Left renal cortex interstitium (tissue), 4 donors: ENCODE measurements at regions not wholly inside any gene's neighbourhood (a gene's known extent, or its start where the extent isn't known, plus 50 kb on each side); places are given as distances from the start of the nearest gene placed in this dataset.

ENCODE experiments used
- DNase-seq, 4 donors: peaks; one replicate each; pipeline ENCODE4 v3.0.0-alpha.2; 2013; ENCODE audit warnings: low read depth in 4 of 4, low spot score in 2 of 4, missing footprints in 1 of 4

GRCh38 chr9:35540315-35540714 lies 50.4 kb downstream of the RUSC2 start:
- DNase-seq = no peak

DNA sequence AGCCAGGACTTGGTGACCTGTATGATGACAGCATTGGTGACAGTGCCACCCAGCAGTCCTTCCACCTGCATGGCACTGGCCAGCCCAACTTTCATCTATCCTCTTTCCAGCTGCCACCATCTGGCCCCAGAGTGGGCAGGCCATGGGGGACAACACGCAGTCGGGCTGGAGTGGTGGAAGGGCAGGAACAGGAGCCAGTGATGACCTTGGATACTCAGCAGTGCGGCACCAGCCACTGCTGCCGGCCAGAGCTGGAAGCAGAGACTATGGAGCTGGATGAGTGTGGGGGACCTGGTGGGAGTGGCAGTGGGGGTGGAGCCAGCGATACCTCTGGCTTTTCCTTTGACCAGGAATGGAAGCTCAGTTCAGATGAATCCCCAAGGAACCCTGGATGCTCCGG lies 56.9 kb downstream of the RUSC2 start:
- no peak for DNase-seq

- no peak for DNase-seq
Measured at GRCh38 chr9:35547889-35548418, 57.1 kb upstream of the TESK1 start.

DNA sequence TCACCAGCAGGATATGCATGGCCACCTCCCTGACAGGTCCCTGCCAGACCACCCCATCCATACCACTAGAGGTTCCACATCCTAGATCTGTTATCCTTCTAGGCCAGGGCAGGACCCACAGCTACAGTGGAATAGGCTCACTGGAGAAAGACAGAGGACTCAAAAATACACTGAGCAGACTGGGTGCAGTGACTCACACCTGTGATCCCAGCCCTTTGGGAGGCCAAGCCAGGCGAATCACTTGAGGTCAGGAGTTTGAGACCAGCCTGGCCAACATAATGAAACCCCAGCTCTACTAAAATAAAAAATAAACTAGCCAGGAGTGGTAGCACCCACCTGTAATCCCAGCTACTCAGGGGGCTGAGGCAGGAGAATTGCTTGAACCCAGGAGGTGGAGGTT lies 56.5 kb upstream of the TESK1 start:
- no peak for DNase-seq

GRCh38 chr9:35549441-35549840 lies 55.6 kb upstream of the TESK1 start:
- DNase-seq = no peak

GRCh38 chr9:35552376-35552775 lies 52.7 kb upstream of the TESK1 start:
- DNase-seq = no peak

DNA sequence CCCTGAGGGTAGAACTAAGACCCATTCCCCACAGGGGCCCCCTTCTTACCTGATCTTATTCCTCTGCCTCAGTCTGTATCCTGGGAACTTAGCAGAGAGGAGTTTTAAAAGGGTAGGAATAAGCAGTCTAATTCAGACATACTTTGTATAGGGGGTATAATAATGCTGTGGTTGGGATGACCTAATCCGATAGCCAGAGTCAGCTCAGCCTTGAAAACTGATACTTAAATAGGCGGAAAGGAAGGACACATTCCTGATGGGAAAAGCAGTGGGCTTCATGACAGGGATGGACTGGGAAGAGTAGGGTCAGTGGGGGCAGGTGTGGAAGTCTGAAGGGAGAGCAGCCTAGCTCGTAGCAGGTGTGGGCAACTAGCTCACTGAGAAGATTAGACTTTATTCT lies 52.2 kb upstream of the TESK1 start:
- no peak for DNase-seq

DNA sequence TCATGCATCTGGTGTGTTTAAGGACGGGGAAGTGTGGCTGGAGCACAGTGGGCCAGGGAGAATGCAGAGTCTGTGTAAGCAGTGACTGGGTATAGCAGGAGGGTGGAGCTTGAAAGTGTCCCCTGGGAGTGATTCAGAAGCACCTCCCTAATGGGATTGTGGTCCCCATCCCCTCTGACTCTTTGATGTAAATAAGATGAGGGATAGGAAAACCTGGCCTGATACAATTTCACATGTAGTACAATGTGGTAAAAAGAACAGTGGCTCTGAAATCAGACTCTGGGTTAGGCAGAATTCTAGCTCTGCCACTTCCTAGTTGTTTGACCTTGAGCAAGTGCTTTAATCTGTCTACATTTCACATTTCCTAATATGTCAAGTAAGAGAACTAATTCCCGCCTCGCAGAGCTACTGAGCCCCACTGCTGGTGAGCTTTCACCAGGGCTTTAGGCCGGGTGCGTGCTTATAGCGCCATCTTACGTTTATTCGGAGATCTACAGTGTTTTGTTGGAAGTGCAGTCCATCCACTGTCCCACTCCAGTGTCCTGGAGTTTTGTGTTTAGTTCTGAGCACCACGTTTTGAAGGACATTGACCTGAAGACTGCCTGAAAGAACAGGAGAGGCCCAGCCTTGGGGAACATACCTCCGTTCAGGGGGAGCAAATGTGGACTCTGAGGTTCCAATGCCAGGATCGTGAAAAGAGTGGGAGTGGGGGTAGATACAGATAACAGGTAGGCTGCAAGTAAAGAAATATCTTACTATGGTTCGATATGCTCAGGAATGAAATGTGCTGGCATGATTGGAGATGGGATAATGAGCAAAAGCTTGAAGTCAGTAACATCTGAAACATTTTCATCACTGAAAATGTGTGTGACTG lies 51.2 kb upstream of the TESK1 start:
- DNase-seq = peak in 2 of 4 donors; percentile 45 to 63

DNA sequence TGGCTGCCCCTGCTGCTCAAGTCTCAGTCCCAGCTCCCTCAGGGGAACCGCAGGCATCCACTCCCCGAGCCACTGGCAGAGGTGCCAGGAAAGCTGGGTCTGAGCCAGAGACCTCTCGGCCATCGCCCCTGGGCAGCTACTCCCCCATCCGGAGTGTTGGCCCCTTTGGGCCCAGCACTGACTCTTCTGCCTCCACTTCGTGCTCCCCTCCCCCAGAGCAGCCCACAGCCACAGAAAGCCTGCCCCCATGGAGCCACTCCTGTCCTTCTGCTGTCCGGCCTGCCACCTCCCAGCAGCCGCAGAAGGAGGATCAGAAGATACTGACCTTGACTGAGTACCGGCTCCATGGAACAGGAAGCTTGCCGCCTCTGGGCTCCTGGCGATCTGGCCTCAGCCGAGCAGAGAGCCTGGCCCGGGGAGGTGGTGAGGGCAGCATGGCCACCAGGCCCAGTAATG lies 49.8 kb upstream of the TESK1 start:
- no peak for DNase-seq
